ENCODE measurements at regions not wholly inside any gene's neighbourhood (a gene's known extent, or its start where the extent isn't known, plus 50 kb on each side); places are given as distances from the start of the nearest gene placed in this dataset.

- ATAC-seq (replicated peaks in 6 of 8) = peak in 4 of 8 experiments; percentile 21 to 38 (median 32)
- H3K27ac ChIP-seq = no peak overlapping the region
- H3K4me3 ChIP-seq = no peak overlapping the region
- 0 to 67% (median 27%) methylated on average over 1 of the region's 1 CpG; no CpG with 5 or more reads in 4 of the 10 experiments for WGBS, 10 experiments
- H3K4me1 ChIP-seq (replicated peaks in 1 of 2) = peaks cover 4 to 9% of the 10 kb centered on the region in 2 donors
- in situ Hi-C loops (cut with MboI; ENCODE audit: low pct_unique_long_range_greater_than_20kb in 2 of 9, low sequenced_read_pairs in 9 of 9, unreplicated experiment in 9 of 9) = no loop called here
These were observed 81.1 kb upstream of the KLHL13 start for GRCh38 chrX:118197730-118198129.

- in situ Hi-C loops (cut with MboI; ENCODE audit: low pct_unique_long_range_greater_than_20kb in 2 of 9, low sequenced_read_pairs in 9 of 9, unreplicated experiment in 9 of 9) = no loop called here
- WGBS, 10 experiments = 0 to 60% (median 43%) methylated on average over 1 to 3 of the region's 3 CpGs; no CpG with 5 or more reads in 4 of the 10 experiments
- peak in 1 of 8 experiments; percentile 35 for ATAC-seq (replicated peaks in 6 of 8)
- Histone ChIP-seq H3K4me3 (no peak overlapping the region), H3K27ac (no peak overlapping the region), H3K4me1 (replicated peaks in 1 of 2) (peaks cover 4 to 9% of the 10 kb centered on the region in 2 donors)
These were observed 82.0 kb upstream of the KLHL13 start for GRCh38 chrX:118198577-118198976.

- H3K4me3 ChIP-seq = no peak overlapping the region
- WGBS, 10 experiments = 0 to 100% (median 84%) methylated on average over 1 to 4 of the region's 4 CpGs; no CpG with 5 or more reads in 6 of the 10 experiments
- ATAC-seq (replicated peaks in 6 of 8) = no peak
- no peak overlapping the region for H3K27ac ChIP-seq
- in situ Hi-C loops (cut with MboI; ENCODE audit: low pct_unique_long_range_greater_than_20kb in 2 of 9, low sequenced_read_pairs in 9 of 9, unreplicated experiment in 9 of 9) = no loop called here
- H3K4me1 ChIP-seq (replicated peaks in 1 of 2) = peaks cover 4 to 9% of the 10 kb centered on the region in 2 donors
These were observed 83.4 kb upstream of the KLHL13 start for GRCh38 chrX:118199997-118200396.

- in situ Hi-C loops (cut with MboI; ENCODE audit: low pct_unique_long_range_greater_than_20kb in 2 of 9, low sequenced_read_pairs in 9 of 9, unreplicated experiment in 9 of 9) = no loop called here
- no peak for ATAC-seq (replicated peaks in 6 of 8)
- Histone ChIP-seq H3K4me3 (no peak overlapping the region), H3K27ac (no peak overlapping the region), H3K4me1 (replicated peaks in 1 of 2) (no peaks in the 10 kb centered on the region)
- 0 to 100% (median 64%) methylated on average over 1 to 8 of the region's 8 CpGs; no CpG with 5 or more reads in 4 of the 10 experiments for WGBS, 10 experiments
These were observed 89.1 kb upstream of the KLHL13 start for GRCh38 chrX:118205421-118206395.

DNA sequence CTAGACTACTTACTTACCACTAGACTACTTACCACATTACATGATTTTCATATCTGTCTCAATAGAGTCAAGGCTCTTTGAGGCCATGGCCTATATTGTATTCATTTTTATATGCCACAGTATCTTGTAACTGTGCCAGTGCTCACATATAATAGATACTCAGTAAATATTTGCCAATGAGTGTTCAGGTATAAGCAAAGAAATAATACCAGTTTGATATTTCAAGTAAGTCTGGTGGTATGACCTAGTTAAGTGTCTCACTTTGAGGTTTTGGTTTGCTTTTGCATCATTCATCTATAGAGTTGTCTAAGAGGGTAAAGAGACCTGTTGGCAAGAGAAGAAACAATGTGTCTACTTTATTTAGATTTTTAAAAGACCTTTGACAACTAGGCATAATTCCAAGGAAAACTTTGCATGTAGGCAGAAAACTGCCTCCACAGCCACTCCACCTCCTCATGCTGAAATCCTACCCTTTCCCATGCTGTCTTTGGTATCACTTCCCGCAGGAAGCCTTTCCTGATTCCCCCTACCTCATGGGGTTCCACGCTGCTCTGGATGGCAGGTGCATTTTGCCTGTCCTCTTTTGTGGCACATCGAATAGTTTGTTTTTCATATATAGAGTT, 91.3 kb upstream of the KLHL13 start:
- 39 to 60% methylated on average over 2 to 3 of the region's 3 CpGs; no CpG with 5 or more reads in 8 of the 10 experiments for WGBS, 10 experiments
- H3K27ac ChIP-seq = no peak overlapping the region
- no peak overlapping the region for H3K4me3 ChIP-seq
- H3K4me1 ChIP-seq (replicated peaks in 1 of 2) = no peaks in the 10 kb centered on the region
- ATAC-seq (replicated peaks in 6 of 8) = peak in 1 of 8 experiments; percentile 63
- in situ Hi-C loops (cut with MboI; ENCODE audit: low pct_unique_long_range_greater_than_20kb in 2 of 9, low sequenced_read_pairs in 9 of 9, unreplicated experiment in 9 of 9) = no loop called here

GRCh38 chrX:118208481-118208880, 91.9 kb upstream of the KLHL13 start:
- H3K27ac ChIP-seq = no peak overlapping the region
- WGBS, 10 experiments = 48% methylated on average over 2 of the region's 4 CpGs; no CpG with 5 or more reads in 9 of the 10 experiments
- no peak overlapping the region for H3K4me3 ChIP-seq
- in situ Hi-C loops (cut with MboI; ENCODE audit: low pct_unique_long_range_greater_than_20kb in 2 of 9, low sequenced_read_pairs in 9 of 9, unreplicated experiment in 9 of 9) = no loop called here
- no peak for ATAC-seq (replicated peaks in 6 of 8)
- H3K4me1 ChIP-seq (replicated peaks in 1 of 2) = no peaks in the 10 kb centered on the region

DNA sequence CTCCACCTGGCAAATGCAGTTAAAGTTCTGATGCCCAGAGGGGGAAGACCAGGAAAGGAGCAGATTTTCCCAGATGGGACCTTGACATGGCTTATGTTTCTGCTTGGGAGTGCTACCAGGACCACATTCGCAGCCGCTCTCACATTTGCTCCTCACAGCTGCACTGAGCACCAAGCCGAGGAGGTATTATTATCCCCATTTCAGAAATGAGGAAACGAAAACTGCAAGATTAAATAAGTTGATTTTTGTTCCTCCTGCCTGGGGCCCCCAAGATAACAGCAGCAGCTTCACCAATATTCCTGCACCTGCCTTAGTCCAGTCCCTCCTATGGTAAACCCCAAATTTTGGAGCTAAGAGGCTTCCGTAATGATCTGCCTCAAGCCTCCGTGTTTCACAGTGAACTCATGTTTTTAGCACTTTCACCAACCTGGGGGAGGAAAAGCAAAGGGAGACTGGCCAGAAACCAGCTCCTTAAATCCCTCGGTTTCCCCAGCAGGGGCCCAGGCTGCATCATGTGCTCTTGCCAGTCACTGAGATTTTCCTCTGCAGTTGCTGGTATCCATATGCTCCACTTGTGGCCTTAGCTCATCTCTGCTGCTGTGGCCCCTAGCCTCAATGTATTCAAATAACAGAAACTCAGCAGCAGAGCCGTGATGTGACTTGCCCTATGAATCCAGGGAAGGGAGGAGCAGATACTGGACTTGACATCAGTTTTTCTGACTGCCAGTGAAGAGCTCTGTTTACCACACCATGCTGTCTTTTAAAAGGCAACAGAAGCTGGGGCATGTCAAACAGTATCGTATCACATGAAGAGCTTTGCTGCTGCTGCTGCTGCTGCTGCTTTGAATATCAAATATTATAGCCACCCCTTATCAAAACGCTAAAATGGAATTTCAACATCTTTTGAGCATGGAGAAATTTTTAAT, 95.5 kb upstream of the KLHL13 start:
- 0 to 50% (median 40%) methylated on average over 1 to 8 of the region's 10 CpGs; no CpG with 5 or more reads in 7 of the 10 experiments for WGBS, 10 experiments
- H3K4me1 ChIP-seq (replicated peaks in 1 of 2) = peaks cover 0 to 12% of the 10 kb centered on the region in 2 donors
- no peak overlapping the region for H3K27ac ChIP-seq
- peak in 2 of 8 experiments; percentile 9 to 29 for ATAC-seq (replicated peaks in 6 of 8)
- no peak overlapping the region for H3K4me3 ChIP-seq
- in situ Hi-C loops (cut with MboI; ENCODE audit: low pct_unique_long_range_greater_than_20kb in 2 of 9, low sequenced_read_pairs in 9 of 9, unreplicated experiment in 9 of 9) = no loop called here

DNA sequence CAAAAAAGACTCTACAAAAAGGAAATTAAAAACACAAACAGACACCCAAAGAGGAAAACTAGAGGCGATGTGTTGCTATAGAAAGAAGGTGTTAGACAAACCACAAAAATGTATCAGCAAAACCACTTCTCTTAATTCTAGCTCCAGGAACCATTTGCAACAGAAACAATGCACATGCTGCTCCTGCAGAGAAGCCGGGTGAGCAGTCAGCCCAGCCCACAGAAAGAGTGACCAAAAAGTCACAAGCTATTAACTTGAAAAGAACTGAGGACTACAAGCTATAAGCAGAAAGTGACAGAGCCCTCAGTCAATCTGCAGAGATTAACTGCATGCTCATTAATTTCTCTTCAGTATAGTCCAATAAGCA, 96.2 kb upstream of the KLHL13 start:
- WGBS, 10 experiments = 0 to 80% (median 15%) methylated on average over 1 to 2 of the region's 2 CpGs; no CpG with 5 or more reads in 7 of the 10 experiments
- peaks cover 0 to 12% of the 10 kb centered on the region in 2 donors for H3K4me1 ChIP-seq (replicated peaks in 1 of 2)
- in situ Hi-C loops (cut with MboI; ENCODE audit: low pct_unique_long_range_greater_than_20kb in 2 of 9, low sequenced_read_pairs in 9 of 9, unreplicated experiment in 9 of 9) = no loop called here
- ATAC-seq (replicated peaks in 6 of 8) = no peak
- no peak overlapping the region for H3K27ac ChIP-seq
- no peak overlapping the region for H3K4me3 ChIP-seq

- in situ Hi-C loops (cut with MboI; ENCODE audit: low pct_unique_long_range_greater_than_20kb in 2 of 9, low sequenced_read_pairs in 9 of 9, unreplicated experiment in 9 of 9) = no loop called here
- peaks cover under 1 to 18% of the 10 kb centered on the region in 2 donors for H3K4me1 ChIP-seq (replicated peaks in 1 of 2)
- H3K27ac ChIP-seq = no peak overlapping the region
- H3K4me3 ChIP-seq = no peak overlapping the region
- no peak for ATAC-seq (replicated peaks in 6 of 8)
- WGBS, 10 experiments = 37% methylated on average over 2 of the region's 2 CpGs; no CpG with 5 or more reads in 9 of the 10 experiments
These were observed 98.7 kb upstream of the KLHL13 start for GRCh38 chrX:118215346-118215745.

DNA sequence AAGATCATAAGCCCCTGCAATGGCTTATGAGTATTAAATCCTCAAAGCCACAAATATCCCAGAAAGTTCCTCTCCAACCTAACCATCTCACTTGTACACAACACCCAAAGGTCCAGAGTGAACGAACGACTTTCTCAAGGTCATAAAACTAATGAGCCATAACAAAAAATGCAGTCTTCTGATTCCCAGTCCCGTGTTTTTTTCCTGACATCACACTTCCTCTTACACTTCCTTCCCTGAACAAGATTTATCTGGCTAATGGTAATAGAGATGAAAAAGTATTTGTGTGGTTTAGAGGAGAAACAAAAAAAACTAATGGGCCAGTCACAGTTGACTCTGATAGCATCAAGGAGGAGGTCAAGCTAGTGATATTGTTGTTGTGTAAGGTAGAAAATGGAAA, 99.5 kb upstream of the KLHL13 start:
- H3K4me1 ChIP-seq (replicated peaks in 1 of 2) = peaks cover 4 to 25% of the 10 kb centered on the region in 2 donors
- ATAC-seq (replicated peaks in 6 of 8) = peak in 5 of 8 experiments; percentile 32 to 73 (median 64)
- H3K27ac ChIP-seq = no peak overlapping the region
- in situ Hi-C loops (cut with MboI; ENCODE audit: low pct_unique_long_range_greater_than_20kb in 2 of 9, low sequenced_read_pairs in 9 of 9, unreplicated experiment in 9 of 9) = no loop called here
- H3K4me3 ChIP-seq = no peak overlapping the region
- WGBS, 10 experiments = 8 to 18% methylated on average over 3 of the region's 3 CpGs; no CpG with 5 or more reads in 8 of the 10 experiments

GRCh38 chrX:118216509-118216908, 99.9 kb upstream of the KLHL13 start:
- 20% methylated on average over 1 of the region's 5 CpGs; no CpG with 5 or more reads in 9 of the 10 experiments for WGBS, 10 experiments
- Histone ChIP-seq H3K27ac (no peak overlapping the region), H3K4me1 (replicated peaks in 1 of 2) (peaks cover 4 to 29% of the 10 kb centered on the region in 2 donors), H3K4me3 (no peak overlapping the region)
- in situ Hi-C loops (cut with MboI; ENCODE audit: low pct_unique_long_range_greater_than_20kb in 2 of 9, low sequenced_read_pairs in 9 of 9, unreplicated experiment in 9 of 9) = no loop called here
- peak in 5 of 8 experiments; percentile 77 to 85 (median 83) for ATAC-seq (replicated peaks in 6 of 8)

DNA sequence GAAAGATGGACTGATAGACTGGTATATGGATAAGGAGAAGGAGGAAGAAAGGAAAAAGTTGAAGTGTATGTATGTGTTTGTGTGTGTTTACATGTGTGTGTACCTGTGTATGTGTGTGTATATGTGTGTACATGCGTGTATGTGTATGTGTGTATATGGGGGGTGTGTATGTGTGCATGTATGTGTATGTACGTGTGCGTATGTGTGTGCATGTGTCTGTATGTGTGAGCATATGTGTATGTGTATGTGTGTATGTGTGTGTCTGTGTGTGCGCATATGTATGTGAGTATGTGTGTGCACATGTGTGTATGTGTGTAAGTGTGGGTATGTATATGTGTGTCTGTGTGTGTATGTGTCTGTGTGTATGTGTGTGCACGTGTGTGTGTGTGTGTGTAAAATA, 101.5 kb upstream of the KLHL13 start:
- H3K4me3 ChIP-seq = no peak overlapping the region
- H3K4me1 ChIP-seq (replicated peaks in 1 of 2) = peaks cover 4 to 40% of the 10 kb centered on the region in 2 donors
- whole genome bisulfite sequencing, 10 experiments = 0 to 81% methylated on average over 1 to 4 of the region's 5 CpGs; no CpG with 5 or more reads in 8 of the 10 experiments
- ATAC-seq (replicated peaks in 6 of 8) = no peak
- H3K27ac ChIP-seq = no peak overlapping the region
- in situ Hi-C loops (cut with MboI; ENCODE audit: low pct_unique_long_range_greater_than_20kb in 2 of 9, low sequenced_read_pairs in 9 of 9, unreplicated experiment in 9 of 9) = no loop called here
